ENCODE measurements at regions not wholly inside any gene's neighbourhood (a gene's known extent, or its start where the extent isn't known, plus 50 kb on each side); places are given as distances from the start of the nearest gene placed in this dataset.

DNA sequence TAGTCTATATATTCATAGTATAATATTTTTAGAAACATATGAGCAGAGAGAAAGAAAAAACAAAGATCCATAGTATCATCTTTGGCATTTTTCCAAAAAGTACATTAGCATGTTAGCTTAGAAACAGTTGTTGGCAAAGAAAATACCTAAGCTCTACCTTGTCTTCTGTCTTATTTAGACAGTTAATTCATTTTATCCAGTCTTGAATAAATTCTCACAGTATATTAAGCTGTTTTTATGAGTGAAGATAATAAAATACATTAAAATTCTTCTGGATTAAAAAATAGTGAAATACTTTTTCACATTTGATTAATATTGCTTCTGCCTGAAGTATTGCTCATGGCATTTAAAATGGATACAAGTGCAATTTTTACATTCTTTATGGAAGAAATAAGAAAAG is 145.2 kb downstream of the ZIC1 start:
- H3K79me2 ChIP-seq (replicated peaks; ENCODE audit: insufficient read depth, low read length): no peaks in the 10 kb centered on the region
- H4K20me1 ChIP-seq (ENCODE audit: insufficient read depth): no peaks in the 10 kb centered on the region
- no peak overlapping the region for H3K4me3 ChIP-seq (ENCODE audit: low read length)
- H2AFZ ChIP-seq (ENCODE audit: low read depth, low read length): no peak overlapping the region
- H3K9ac ChIP-seq (ENCODE audit: low read length): no peak overlapping the region
- H3K27ac ChIP-seq (ENCODE audit: low read length): no peak overlapping the region
- no peaks in the 10 kb centered on the region for H3K27me3 ChIP-seq (ENCODE audit: insufficient read depth, low read depth, low read length)
- H3K36me3 ChIP-seq (ENCODE audit: insufficient read depth, low read length): no peaks in the 10 kb centered on the region
- H3K4me2 ChIP-seq (ENCODE audit: low read length): no peak overlapping the region
- H3K9me2 ChIP-seq (ENCODE audit: insufficient read depth, low read length): no peaks in the 10 kb centered on the region
- TF ChIP-seq, protein P1, sequence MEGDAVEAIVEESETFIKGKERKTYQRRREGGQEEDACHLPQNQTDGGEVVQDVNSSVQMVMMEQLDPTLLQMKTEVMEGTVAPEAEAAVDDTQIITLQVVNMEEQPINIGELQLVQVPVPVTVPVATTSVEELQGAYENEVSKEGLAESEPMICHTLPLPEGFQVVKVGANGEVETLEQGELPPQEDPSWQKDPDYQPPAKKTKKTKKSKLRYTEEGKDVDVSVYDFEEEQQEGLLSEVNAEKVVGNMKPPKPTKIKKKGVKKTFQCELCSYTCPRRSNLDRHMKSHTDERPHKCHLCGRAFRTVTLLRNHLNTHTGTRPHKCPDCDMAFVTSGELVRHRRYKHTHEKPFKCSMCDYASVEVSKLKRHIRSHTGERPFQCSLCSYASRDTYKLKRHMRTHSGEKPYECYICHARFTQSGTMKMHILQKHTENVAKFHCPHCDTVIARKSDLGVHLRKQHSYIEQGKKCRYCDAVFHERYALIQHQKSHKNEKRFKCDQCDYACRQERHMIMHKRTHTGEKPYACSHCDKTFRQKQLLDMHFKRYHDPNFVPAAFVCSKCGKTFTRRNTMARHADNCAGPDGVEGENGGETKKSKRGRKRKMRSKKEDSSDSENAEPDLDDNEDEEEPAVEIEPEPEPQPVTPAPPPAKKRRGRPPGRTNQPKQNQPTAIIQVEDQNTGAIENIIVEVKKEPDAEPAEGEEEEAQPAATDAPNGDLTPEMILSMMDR (IDR thresholded peaks at IDR 0.05; ENCODE audit: poor library complexity, severe bottlenecking): no peak
- no peak for TF ChIP-seq EZH2 (IDR thresholded peaks at IDR 0.05; ENCODE audit: borderline replicate concordance, insufficient read depth, low read length, poor library complexity, severe bottlenecking)
- TF ChIP-seq, protein P2, sequence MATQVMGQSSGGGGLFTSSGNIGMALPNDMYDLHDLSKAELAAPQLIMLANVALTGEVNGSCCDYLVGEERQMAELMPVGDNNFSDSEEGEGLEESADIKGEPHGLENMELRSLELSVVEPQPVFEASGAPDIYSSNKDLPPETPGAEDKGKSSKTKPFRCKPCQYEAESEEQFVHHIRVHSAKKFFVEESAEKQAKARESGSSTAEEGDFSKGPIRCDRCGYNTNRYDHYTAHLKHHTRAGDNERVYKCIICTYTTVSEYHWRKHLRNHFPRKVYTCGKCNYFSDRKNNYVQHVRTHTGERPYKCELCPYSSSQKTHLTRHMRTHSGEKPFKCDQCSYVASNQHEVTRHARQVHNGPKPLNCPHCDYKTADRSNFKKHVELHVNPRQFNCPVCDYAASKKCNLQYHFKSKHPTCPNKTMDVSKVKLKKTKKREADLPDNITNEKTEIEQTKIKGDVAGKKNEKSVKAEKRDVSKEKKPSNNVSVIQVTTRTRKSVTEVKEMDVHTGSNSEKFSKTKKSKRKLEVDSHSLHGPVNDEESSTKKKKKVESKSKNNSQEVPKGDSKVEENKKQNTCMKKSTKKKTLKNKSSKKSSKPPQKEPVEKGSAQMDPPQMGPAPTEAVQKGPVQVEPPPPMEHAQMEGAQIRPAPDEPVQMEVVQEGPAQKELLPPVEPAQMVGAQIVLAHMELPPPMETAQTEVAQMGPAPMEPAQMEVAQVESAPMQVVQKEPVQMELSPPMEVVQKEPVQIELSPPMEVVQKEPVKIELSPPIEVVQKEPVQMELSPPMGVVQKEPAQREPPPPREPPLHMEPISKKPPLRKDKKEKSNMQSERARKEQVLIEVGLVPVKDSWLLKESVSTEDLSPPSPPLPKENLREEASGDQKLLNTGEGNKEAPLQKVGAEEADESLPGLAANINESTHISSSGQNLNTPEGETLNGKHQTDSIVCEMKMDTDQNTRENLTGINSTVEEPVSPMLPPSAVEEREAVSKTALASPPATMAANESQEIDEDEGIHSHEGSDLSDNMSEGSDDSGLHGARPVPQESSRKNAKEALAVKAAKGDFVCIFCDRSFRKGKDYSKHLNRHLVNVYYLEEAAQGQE (IDR thresholded peaks at IDR 0.05; ENCODE audit: borderline replicate concordance): no peak
- no peak for TF ChIP-seq POLR2AphosphoS5 (IDR thresholded peaks at IDR 0.05)
- no peak for TF ChIP-seq TAF1 (IDR thresholded peaks at IDR 0.05; ENCODE audit: low read depth)
- no peak for TF ChIP-seq SMC3 (conservative IDR thresholded peaks at IDR 0.05; ENCODE audit: poor library complexity)
- TF ChIP-seq RAD21 (conservative IDR thresholded peaks at IDR 0.05): no peak
- TF ChIP-seq MXI1 (conservative IDR thresholded peaks at IDR 0.05; ENCODE audit: poor library complexity, severe bottlenecking): no peak
- no peak for TF ChIP-seq EP300 (conservative IDR thresholded peaks at IDR 0.05; ENCODE audit: poor library complexity, severe bottlenecking)
- H3F3A ChIP-seq (ENCODE audit: insufficient read depth, low read length, poor library complexity, severe bottlenecking): no peaks in the 10 kb centered on the region
- no peaks in the 10 kb centered on the region for H3K9me3 ChIP-seq (ENCODE audit: low read length)

DNA sequence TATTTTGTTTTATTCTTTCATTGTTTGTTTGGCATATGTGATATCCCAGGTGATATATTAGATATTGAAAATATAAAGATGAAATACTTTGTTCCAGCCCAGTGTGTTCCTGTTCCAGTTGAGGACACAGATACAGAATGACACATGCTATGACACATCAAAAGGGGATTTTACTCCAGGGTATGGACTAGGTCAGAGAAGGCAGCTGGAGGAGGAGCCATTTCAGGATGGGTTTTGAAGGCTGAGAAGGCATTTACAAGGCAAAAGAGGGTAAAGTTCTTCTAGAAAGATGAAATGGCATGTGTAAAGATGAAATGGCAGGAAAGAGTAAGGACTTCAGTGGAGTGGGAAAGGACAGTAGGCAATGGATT is 163.8 kb downstream of the ZIC1 start:
- Histone ChIP-seq H3F3A (ENCODE audit: insufficient read depth, low read length, poor library complexity, severe bottlenecking) (no peaks in the 10 kb centered on the region), H3K9me2 (ENCODE audit: insufficient read depth, low read length) (no peaks in the 10 kb centered on the region), H3K9ac (ENCODE audit: low read length) (no peak overlapping the region), H3K27me3 (ENCODE audit: insufficient read depth, low read depth, low read length) (no peaks in the 10 kb centered on the region), H4K20me1 (ENCODE audit: insufficient read depth) (no peaks in the 10 kb centered on the region), H3K4me3 (ENCODE audit: low read length) (no peak overlapping the region), H3K36me3 (ENCODE audit: insufficient read depth, low read length) (no peaks in the 10 kb centered on the region), H3K4me2 (ENCODE audit: low read length) (no peak overlapping the region), H3K9me3 (ENCODE audit: low read length) (no peaks in the 10 kb centered on the region), H3K27ac (ENCODE audit: low read length) (no peak overlapping the region), H2AFZ (ENCODE audit: low read depth, low read length) (no peak overlapping the region), H3K79me2 (replicated peaks; ENCODE audit: insufficient read depth, low read length) (no peaks in the 10 kb centered on the region)
- TF ChIP-seq, protein P2 (IDR thresholded peaks at IDR 0.05; ENCODE audit: borderline replicate concordance): no peak
- no peak for TF ChIP-seq RAD21 (conservative IDR thresholded peaks at IDR 0.05)
- TF ChIP-seq SMC3 (conservative IDR thresholded peaks at IDR 0.05; ENCODE audit: poor library complexity): no peak
- TF ChIP-seq, protein P1 (IDR thresholded peaks at IDR 0.05; ENCODE audit: poor library complexity, severe bottlenecking): no peak
- TF ChIP-seq EZH2 (IDR thresholded peaks at IDR 0.05; ENCODE audit: borderline replicate concordance, insufficient read depth, low read length, poor library complexity, severe bottlenecking): no peak
- no peak for TF ChIP-seq MXI1 (conservative IDR thresholded peaks at IDR 0.05; ENCODE audit: poor library complexity, severe bottlenecking)
- no peak for TF ChIP-seq TAF1 (IDR thresholded peaks at IDR 0.05; ENCODE audit: low read depth)
- no peak for TF ChIP-seq EP300 (conservative IDR thresholded peaks at IDR 0.05; ENCODE audit: poor library complexity, severe bottlenecking)
- TF ChIP-seq POLR2AphosphoS5 (IDR thresholded peaks at IDR 0.05): no peak
